C4-2B (cell line): ENCODE measurements at regions not wholly inside any gene's neighbourhood (a gene's known extent, or its start where the extent isn't known, plus 50 kb on each side); places are given as distances from the start of the nearest gene placed in this dataset.

Source experiments
- CTCF ChIP-seq: fragments of 450-650 bp; conservative IDR thresholded peaks from 2 replicates; pipeline ENCODE4 v1.5.1; 2017; ENCODE audit warnings: mild to moderate bottlenecking
- ZFX ChIP-seq: fragments of 450-650 bp; IDR thresholded peaks from 2 replicates; pipeline ENCODE4 v1.6.1; 2017

- TF ChIP-seq CTCF (no peak), ZFX (no peak)
Observed at GRCh38 chrX:39928704-39929378, 168.9 kb downstream of the BCOR start.
